ENCODE measurements at regions not wholly inside any gene's neighbourhood (a gene's known extent, or its start where the extent isn't known, plus 50 kb on each side); places are given as distances from the start of the nearest gene placed in this dataset.

- Mint-ChIP-seq H3K9me3 (no peaks in the 10 kb centered on the region), H3K36me3 (ENCODE audit: low read depth) (no peaks in the 10 kb centered on the region), H3K4me3 (no peak overlapping the region), H3K27ac (no peak overlapping the region), H3K27me3 (no peaks in the 10 kb centered on the region), H3K4me1 (no peaks in the 10 kb centered on the region)
- POLR2A ChIA-PET: no interaction called here
- no peak for DNase-seq
- CTCF ChIA-PET: no interaction called here
Observed at GRCh38 chr3:67819447-67819846, 165.0 kb upstream of the SUCLG2 start.

GRCh38 chr3:67809370-67809935, 155.0 kb upstream of the SUCLG2 start:
- no peaks in the 10 kb centered on the region for H3K27me3 Mint-ChIP-seq
- no peaks in the 10 kb centered on the region for H3K36me3 Mint-ChIP-seq (ENCODE audit: low read depth)
- ChIA-PET CTCF (no interaction called here), POLR2A (no interaction called here)
- no peak for DNase-seq
- H3K4me3 Mint-ChIP-seq: no peak overlapping the region
- no peaks in the 10 kb centered on the region for H3K9me3 Mint-ChIP-seq
- H3K4me1 Mint-ChIP-seq: no peaks in the 10 kb centered on the region
- H3K27ac Mint-ChIP-seq: no peak overlapping the region

- CTCF ChIA-PET: no interaction called here
- Mint-ChIP-seq H3K36me3 (ENCODE audit: low read depth) (no peaks in the 10 kb centered on the region), H3K4me1 (no peaks in the 10 kb centered on the region), H3K4me3 (no peak overlapping the region), H3K9me3 (peaks cover 3% of the 10 kb centered on the region), H3K27me3 (no peaks in the 10 kb centered on the region), H3K27ac (no peak overlapping the region)
- POLR2A ChIA-PET: no interaction called here
- DNase-seq: no peak
Observed at GRCh38 chr3:67808906-67809305, 154.5 kb upstream of the SUCLG2 start.

- POLR2A ChIA-PET: no interaction called here
- Mint-ChIP-seq H3K27ac (no peak overlapping the region), H3K4me1 (no peaks in the 10 kb centered on the region), H3K4me3 (no peak overlapping the region), H3K9me3 (peaks cover 3% of the 10 kb centered on the region), H3K27me3 (no peaks in the 10 kb centered on the region), H3K36me3 (ENCODE audit: low read depth) (no peaks in the 10 kb centered on the region)
- CTCF ChIA-PET: no interaction called here
- DNase-seq: no peak
Observed at GRCh38 chr3:67804578-67804977, 150.2 kb upstream of the SUCLG2 start.

GRCh38 chr3:67804089-67804488, 149.7 kb upstream of the SUCLG2 start:
- ChIA-PET CTCF (no interaction called here), POLR2A (no interaction called here)
- Mint-ChIP-seq H3K9me3 (peaks cover 3% of the 10 kb centered on the region), H3K27me3 (no peaks in the 10 kb centered on the region), H3K4me1 (no peaks in the 10 kb centered on the region), H3K27ac (no peak overlapping the region), H3K36me3 (ENCODE audit: low read depth) (no peaks in the 10 kb centered on the region), H3K4me3 (no peak overlapping the region)
- DNase-seq: no peak

GRCh38 chr3:67798412-67798811, 144.0 kb upstream of the SUCLG2 start:
- CTCF ChIA-PET: no interaction called here

GRCh38 chr3:67791620-67792019, 137.2 kb upstream of the SUCLG2 start:
- peaks cover 4% of the 10 kb centered on the region for H3K4me1 Mint-ChIP-seq
- H3K27ac Mint-ChIP-seq: no peak overlapping the region
- ChIA-PET POLR2A (no interaction called here), CTCF (interaction anchor here (2.9 to 3.6 kb wide), 2 partner anchors 408 to 678 kb away, joined by 28 to 46 read pairs; no protein-coding TSS in a partner anchor)
- no peaks in the 10 kb centered on the region for H3K9me3 Mint-ChIP-seq
- H3K27me3 Mint-ChIP-seq: peaks cover 6% of the 10 kb centered on the region
- no peak overlapping the region for H3K4me3 Mint-ChIP-seq
- no peak for DNase-seq
- H3K36me3 Mint-ChIP-seq (ENCODE audit: low read depth): no peaks in the 10 kb centered on the region

More at GRCh38 chr3:67798412-67798811, 144.0 kb upstream of the SUCLG2 start:
- no peak overlapping the region for H3K27ac Mint-ChIP-seq
- H3K9me3 Mint-ChIP-seq: no peaks in the 10 kb centered on the region
- POLR2A ChIA-PET: no interaction called here
- H3K4me1 Mint-ChIP-seq: peaks cover 4% of the 10 kb centered on the region
- H3K36me3 Mint-ChIP-seq (ENCODE audit: low read depth): no peaks in the 10 kb centered on the region
- DNase-seq: no peak
- peaks cover 3% of the 10 kb centered on the region for H3K27me3 Mint-ChIP-seq
- H3K4me3 Mint-ChIP-seq: no peak overlapping the region

- Mint-ChIP-seq H3K4me3 (no peak overlapping the region), H3K9me3 (peaks cover 3% of the 10 kb centered on the region), H3K27ac (no peak overlapping the region), H3K4me1 (peaks cover 2% of the 10 kb centered on the region), H3K36me3 (ENCODE audit: low read depth) (no peaks in the 10 kb centered on the region), H3K27me3 (peaks cover 6% of the 10 kb centered on the region)
- CTCF ChIA-PET: interaction anchor here (0.7 to 3.6 kb wide), 10 partner anchors 13 to 820 kb away, joined by 3 to 46 read pairs (median 4); no protein-coding TSS in a partner anchor
- POLR2A ChIA-PET: interaction anchor here (2.1 kb wide), 1 partner anchor 134 kb away, joined by 4 read pairs; no protein-coding TSS in a partner anchor
- DNase-seq: peak; percentile 61
Observed at GRCh38 chr3:67790043-67790442, 135.6 kb upstream of the SUCLG2 start.

GRCh38 chr3:67788396-67788795, 134.0 kb upstream of the SUCLG2 start:
- Mint-ChIP-seq H3K9me3 (peaks cover 3% of the 10 kb centered on the region), H3K4me3 (no peak overlapping the region), H3K27ac (no peak overlapping the region), H3K36me3 (ENCODE audit: low read depth) (no peaks in the 10 kb centered on the region), H3K27me3 (peaks cover 3% of the 10 kb centered on the region), H3K4me1 (no peaks in the 10 kb centered on the region)
- DNase-seq: no peak
- POLR2A ChIA-PET: no interaction called here
- CTCF ChIA-PET: interaction anchor here (3.6 kb wide), 1 partner anchor 405 kb away, joined by 46 read pairs; no protein-coding TSS in a partner anchor

GRCh38 chr3:67783281-67784250, 129.2 kb upstream of the SUCLG2 start:
- Mint-ChIP-seq H3K27ac (no peak overlapping the region), H3K4me3 (no peak overlapping the region), H3K27me3 (no peaks in the 10 kb centered on the region), H3K4me1 (no peaks in the 10 kb centered on the region), H3K9me3 (peaks cover 6% of the 10 kb centered on the region), H3K36me3 (ENCODE audit: low read depth) (peaks cover 3% of the 10 kb centered on the region)
- DNase-seq: no peak
- POLR2A ChIA-PET: no interaction called here
- CTCF ChIA-PET: no interaction called here

- Mint-ChIP-seq H3K4me3 (no peak overlapping the region), H3K27ac (no peak overlapping the region), H3K9me3 (peaks cover 6% of the 10 kb centered on the region), H3K27me3 (no peaks in the 10 kb centered on the region), H3K36me3 (ENCODE audit: low read depth) (peaks cover 3% of the 10 kb centered on the region), H3K4me1 (no peaks in the 10 kb centered on the region)
- no peak for DNase-seq
- CTCF ChIA-PET: no interaction called here
- POLR2A ChIA-PET: no interaction called here
Observed at GRCh38 chr3:67781871-67782270, 127.5 kb upstream of the SUCLG2 start.

- ChIA-PET CTCF (no interaction called here), POLR2A (no interaction called here)
- Mint-ChIP-seq H3K9me3 (peaks cover 6% of the 10 kb centered on the region), H3K4me3 (no peak overlapping the region), H3K27ac (no peak overlapping the region), H3K4me1 (no peaks in the 10 kb centered on the region), H3K27me3 (no peaks in the 10 kb centered on the region), H3K36me3 (ENCODE audit: low read depth) (peaks cover 3% of the 10 kb centered on the region)
- no peak for DNase-seq
Observed at GRCh38 chr3:67781218-67781617, 126.8 kb upstream of the SUCLG2 start.

GRCh38 chr3:67774676-67775075, 120.3 kb upstream of the SUCLG2 start:
- Mint-ChIP-seq H3K27ac (no peak overlapping the region), H3K4me1 (no peaks in the 10 kb centered on the region), H3K4me3 (no peak overlapping the region), H3K9me3 (no peaks in the 10 kb centered on the region), H3K36me3 (ENCODE audit: low read depth) (no peaks in the 10 kb centered on the region), H3K27me3 (no peaks in the 10 kb centered on the region)
- no peak for DNase-seq
- POLR2A ChIA-PET: no interaction called here
- CTCF ChIA-PET: no interaction called here

GRCh38 chr3:67765575-67765974, 111.2 kb upstream of the SUCLG2 start:
- no peak for DNase-seq
- POLR2A ChIA-PET: no interaction called here
- CTCF ChIA-PET: no interaction called here

More at GRCh38 chr3:67765575-67765974, 111.2 kb upstream of the SUCLG2 start:
- H3K4me3 Mint-ChIP-seq: no peak overlapping the region
- H3K36me3 Mint-ChIP-seq (ENCODE audit: low read depth): no peaks in the 10 kb centered on the region
- peaks cover 14% of the 10 kb centered on the region for H3K9me3 Mint-ChIP-seq
- H3K27me3 Mint-ChIP-seq: no peaks in the 10 kb centered on the region
- no peaks in the 10 kb centered on the region for H3K4me1 Mint-ChIP-seq
- H3K27ac Mint-ChIP-seq: no peak overlapping the region

Data from activated CD4-positive, alpha-beta memory T cell treated with anti-CD3 and anti-CD28 coated beads, Interleukin-2, amount 10 ng/mL, durations not matched to agents 7 days and 5 days (primary cell).